ENCODE measurements at regions not wholly inside any gene's neighbourhood (a gene's known extent, or its start where the extent isn't known, plus 50 kb on each side); places are given as distances from the start of the nearest gene placed in this dataset.

GRCh38 chr9:87243602-87244001 lies 254.1 kb upstream of the DAPK1 start:
- no peak for DNase-seq (ENCODE audit: low read depth)
- TF ChIP-seq CTCF (IDR thresholded peaks at IDR 0.05; ENCODE audit: low read depth, low read length, missing control alignments): no peak
- in situ Hi-C loops (cut with HindIII; ENCODE audit: low sequenced_read_pairs): no loop called here

GRCh38 chr9:87245271-87245670 lies 252.4 kb upstream of the DAPK1 start:
- no peak for DNase-seq (ENCODE audit: low read depth)
- in situ Hi-C loops (cut with HindIII; ENCODE audit: low sequenced_read_pairs): no loop called here
- no peak overlapping the region for H3K4me3 ChIP-seq (ENCODE audit: low read depth, low read length)
- no peak for TF ChIP-seq CTCF (IDR thresholded peaks at IDR 0.05; ENCODE audit: low read depth, low read length, missing control alignments)

More at GRCh38 chr9:87243602-87244001, 254.1 kb upstream of the DAPK1 start:
- no peak overlapping the region for H3K4me3 ChIP-seq (ENCODE audit: low read depth, low read length)

- no peak for TF ChIP-seq CTCF (IDR thresholded peaks at IDR 0.05; ENCODE audit: low read depth, low read length, missing control alignments)
- H3K4me3 ChIP-seq (ENCODE audit: low read depth, low read length): no peak overlapping the region
- in situ Hi-C loops (cut with HindIII; ENCODE audit: low sequenced_read_pairs): no loop called here
Measured at GRCh38 chr9:87247097-87247496, 250.6 kb upstream of the DAPK1 start.

GRCh38 chr9:87249029-87249428 lies 248.6 kb upstream of the DAPK1 start:
- no peak for TF ChIP-seq CTCF (IDR thresholded peaks at IDR 0.05; ENCODE audit: low read depth, low read length, missing control alignments)
- no peak overlapping the region for H3K4me3 ChIP-seq (ENCODE audit: low read depth, low read length)
- in situ Hi-C loops (cut with HindIII; ENCODE audit: low sequenced_read_pairs): no loop called here
- DNase-seq (ENCODE audit: low read depth): no peak

More at GRCh38 chr9:87247097-87247496, 250.6 kb upstream of the DAPK1 start:
- DNase-seq (ENCODE audit: low read depth): no peak

- H3K4me3 ChIP-seq (ENCODE audit: low read depth, low read length): no peak overlapping the region
- TF ChIP-seq CTCF (IDR thresholded peaks at IDR 0.05; ENCODE audit: low read depth, low read length, missing control alignments): no peak
- in situ Hi-C loops (cut with HindIII; ENCODE audit: low sequenced_read_pairs): no loop called here
- DNase-seq (ENCODE audit: low read depth): no peak
Measured at GRCh38 chr9:87250205-87250604, 247.5 kb upstream of the DAPK1 start.

GRCh38 chr9:87255431-87256155 lies 242.1 kb upstream of the DAPK1 start:
- in situ Hi-C loops (cut with HindIII; ENCODE audit: low sequenced_read_pairs): no loop called here
- no peak for TF ChIP-seq CTCF (IDR thresholded peaks at IDR 0.05; ENCODE audit: low read depth, low read length, missing control alignments)
- DNase-seq (ENCODE audit: low read depth): no peak
- no peak overlapping the region for H3K4me3 ChIP-seq (ENCODE audit: low read depth, low read length)

All from astrocyte of the cerebellum (primary cell).